ENCODE measurements at regions not wholly inside any gene's neighbourhood (a gene's known extent, or its start where the extent isn't known, plus 50 kb on each side); places are given as distances from the start of the nearest gene placed in this dataset.
"Not testable (repeated sequence)": the region's sequence is repeated elsewhere in the genome, so short reads cannot be mapped to it uniquely, and the experiment has no call there.

GRCh38 chr10:3928569-3928968 lies 143.6 kb upstream of the KLF6 start:
- Mint-ChIP-seq H3K4me1 (peaks cover 17 to 43% of the 10 kb centered on the region in 2 donors), H3K27me3 (no peaks in the 10 kb centered on the region), H3K9me3 (peaks cover 0 to 2% of the 10 kb centered on the region in 2 donors), H3K36me3 (peaks cover 0 to 3% of the 10 kb centered on the region in 2 donors), H3K4me3 (no peak overlapping the region), H3K27ac (no peak overlapping the region)
- DNase-seq (no peak), ATAC-seq (replicated peaks) (no peak)

- H3K27ac Mint-ChIP-seq = no peak overlapping the region
- H3K4me3 Mint-ChIP-seq = no peak overlapping the region
- ATAC-seq (replicated peaks) (no peak), DNase-seq (no peak)
- H3K27me3 Mint-ChIP-seq = no peaks in the 10 kb centered on the region
- peaks cover 17 to 38% of the 10 kb centered on the region in 2 donors for H3K4me1 Mint-ChIP-seq
- peaks cover 0 to 3% of the 10 kb centered on the region in 2 donors for H3K36me3 Mint-ChIP-seq
- H3K9me3 Mint-ChIP-seq = peaks cover 0 to 2% of the 10 kb centered on the region in 2 donors
These were observed 143.1 kb upstream of the KLF6 start for GRCh38 chr10:3928078-3928477.

- peaks cover 0 to 3% of the 10 kb centered on the region in 2 donors for H3K36me3 Mint-ChIP-seq
- H3K27ac Mint-ChIP-seq = peak overlapping the region; percentile 21
- no peak overlapping the region for H3K4me3 Mint-ChIP-seq
- H3K27me3 Mint-ChIP-seq = no peaks in the 10 kb centered on the region
- DNase-seq = no peak
- peaks cover 0 to 2% of the 10 kb centered on the region in 2 donors for H3K9me3 Mint-ChIP-seq
- ATAC-seq (replicated peaks) = no peak
- peaks cover 10 to 26% of the 10 kb centered on the region in 2 donors for H3K4me1 Mint-ChIP-seq
These were observed 141.9 kb upstream of the KLF6 start for GRCh38 chr10:3926675-3927525.

- Mint-ChIP-seq H3K4me1 (peaks cover 3 to 20% of the 10 kb centered on the region in 2 donors), H3K27ac (no peak overlapping the region), H3K4me3 (no peak overlapping the region), H3K9me3 (peaks cover 0 to 2% of the 10 kb centered on the region in 2 donors), H3K27me3 (no peaks in the 10 kb centered on the region), H3K36me3 (peaks cover 0 to 1% of the 10 kb centered on the region in 2 donors)
- DNase-seq (no peak), ATAC-seq (replicated peaks) (no peak)
These were observed 141.2 kb upstream of the KLF6 start for GRCh38 chr10:3926258-3926657.

GRCh38 chr10:3925184-3925583 lies 140.2 kb upstream of the KLF6 start:
- Mint-ChIP-seq H3K4me1 (peaks cover 2 to 17% of the 10 kb centered on the region in 2 donors), H3K27me3 (no peaks in the 10 kb centered on the region), H3K36me3 (no peaks in the 10 kb centered on the region), H3K4me3 (no peak overlapping the region), H3K9me3 (no peaks in the 10 kb centered on the region), H3K27ac (no peak overlapping the region)
- ATAC-seq (replicated peaks) (no peak), DNase-seq (no peak)

GRCh38 chr10:3924344-3924743 lies 139.3 kb upstream of the KLF6 start:
- no peaks in the 10 kb centered on the region for H3K36me3 Mint-ChIP-seq
- H3K27ac Mint-ChIP-seq = no peak overlapping the region
- H3K9me3 Mint-ChIP-seq = no peaks in the 10 kb centered on the region

GRCh38 chr10:3923033-3923432 lies 138.0 kb upstream of the KLF6 start:
- Mint-ChIP-seq H3K36me3 (no peaks in the 10 kb centered on the region), H3K27me3 (no peaks in the 10 kb centered on the region), H3K4me3 (no peak overlapping the region), H3K27ac (no peak overlapping the region), H3K9me3 (peaks cover 0 to 3% of the 10 kb centered on the region in 2 donors), H3K4me1 (peaks cover 2 to 17% of the 10 kb centered on the region in 2 donors)
- DNase-seq (no peak), ATAC-seq (replicated peaks) (no peak)

More at GRCh38 chr10:3924344-3924743, 139.3 kb upstream of the KLF6 start:
- Mint-ChIP-seq H3K27me3 (no peaks in the 10 kb centered on the region), H3K4me1 (peaks cover 2 to 17% of the 10 kb centered on the region in 2 donors), H3K4me3 (no peak overlapping the region)
- ATAC-seq (replicated peaks) (no peak), DNase-seq (no peak)

GRCh38 chr10:3919709-3920308 lies 134.8 kb upstream of the KLF6 start:
- H3K9me3 Mint-ChIP-seq = peaks cover 3% of the 10 kb centered on the region in 2 donors
- no peak for ATAC-seq (replicated peaks)
- no peak for DNase-seq
- no peaks in the 10 kb centered on the region for H3K27me3 Mint-ChIP-seq
- H3K27ac Mint-ChIP-seq = no peak overlapping the region
- no peaks in the 10 kb centered on the region for H3K36me3 Mint-ChIP-seq
- H3K4me1 Mint-ChIP-seq = peaks cover 0 to 2% of the 10 kb centered on the region in 2 donors
- H3K4me3 Mint-ChIP-seq = no peak overlapping the region

GRCh38 chr10:3917392-3917791 lies 132.4 kb upstream of the KLF6 start:
- not testable (repeated sequence) for H3K4me1 Mint-ChIP-seq; H3K27ac Mint-ChIP-seq; H3K27me3 Mint-ChIP-seq; DNase-seq; ATAC-seq (replicated peaks); H3K4me3 Mint-ChIP-seq; H3K36me3 Mint-ChIP-seq; H3K9me3 Mint-ChIP-seq

GRCh38 chr10:3914733-3915132 lies 129.7 kb upstream of the KLF6 start:
- Mint-ChIP-seq H3K4me3 (no peak overlapping the region), H3K27ac (no peak overlapping the region), H3K4me1 (peaks cover 0 to 2% of the 10 kb centered on the region in 2 donors), H3K9me3 (peaks cover 3% of the 10 kb centered on the region in 2 donors), H3K36me3 (no peaks in the 10 kb centered on the region), H3K27me3 (no peaks in the 10 kb centered on the region)
- DNase-seq = no peak
- ATAC-seq (replicated peaks) = no peak

GRCh38 chr10:3911713-3912442 lies 126.9 kb upstream of the KLF6 start:
- H3K9me3 Mint-ChIP-seq = no peaks in the 10 kb centered on the region
- peaks cover 0 to 2% of the 10 kb centered on the region in 2 donors for H3K4me1 Mint-ChIP-seq
- peak overlapping the region; percentile 39 for H3K27ac Mint-ChIP-seq
- no peak overlapping the region for H3K4me3 Mint-ChIP-seq
- ATAC-seq (replicated peaks) = no peak
- DNase-seq = no peak
- H3K36me3 Mint-ChIP-seq = no peaks in the 10 kb centered on the region
- H3K27me3 Mint-ChIP-seq = no peaks in the 10 kb centered on the region

GRCh38 chr10:3911241-3911640 lies 126.2 kb upstream of the KLF6 start:
- no peak for ATAC-seq (replicated peaks)
- H3K27ac Mint-ChIP-seq = no peak overlapping the region

GRCh38 chr10:3909339-3909738 lies 124.3 kb upstream of the KLF6 start:
- Mint-ChIP-seq H3K9me3 (peaks cover 0 to 3% of the 10 kb centered on the region in 2 donors), H3K36me3 (peaks cover 4 to 8% of the 10 kb centered on the region in 2 donors), H3K4me3 (no peak overlapping the region), H3K27me3 (no peaks in the 10 kb centered on the region), H3K27ac (peak overlapping the region; percentile 31), H3K4me1 (peaks cover 6 to 8% of the 10 kb centered on the region in 2 donors)
- ATAC-seq (replicated peaks) (no peak), DNase-seq (no peak)

More at GRCh38 chr10:3911241-3911640, 126.2 kb upstream of the KLF6 start:
- no peak for DNase-seq
- Mint-ChIP-seq H3K4me3 (no peak overlapping the region), H3K27me3 (no peaks in the 10 kb centered on the region), H3K36me3 (no peaks in the 10 kb centered on the region), H3K4me1 (peaks cover 0 to 2% of the 10 kb centered on the region in 2 donors), H3K9me3 (no peaks in the 10 kb centered on the region)

GRCh38 chr10:3908183-3908582 lies 123.2 kb upstream of the KLF6 start:
- H3K27me3 Mint-ChIP-seq = no peaks in the 10 kb centered on the region
- no peak overlapping the region for H3K27ac Mint-ChIP-seq
- DNase-seq (no peak), ATAC-seq (replicated peaks) (no peak)
- H3K9me3 Mint-ChIP-seq = peaks cover 0 to 3% of the 10 kb centered on the region in 2 donors
- H3K4me3 Mint-ChIP-seq = no peak overlapping the region
- H3K36me3 Mint-ChIP-seq = peaks cover 4 to 8% of the 10 kb centered on the region in 2 donors
- peaks cover 14 to 19% of the 10 kb centered on the region in 2 donors for H3K4me1 Mint-ChIP-seq
